ENCODE measurements at regions not wholly inside any gene's neighbourhood (a gene's known extent, or its start where the extent isn't known, plus 50 kb on each side); places are given as distances from the start of the nearest gene placed in this dataset.

- no peaks in the 10 kb centered on the region for H3K9me3 ChIP-seq
- no peaks in the 10 kb centered on the region for H3K27me3 ChIP-seq
- H3K27ac ChIP-seq = no peak overlapping the region
- DNase-seq = no peak
- H3K4me3 ChIP-seq = no peak overlapping the region
- intact Hi-C loops (cut with DNase I) = no loop called here
- H3K9ac ChIP-seq (ENCODE audit: low read depth in 2 of 2, low read length in 2 of 2) = no peak overlapping the region
- no peaks in the 10 kb centered on the region for H3K4me1 ChIP-seq
- TF ChIP-seq CTCF (IDR thresholded peaks at IDR 0.05) = no peak
- H3K36me3 ChIP-seq = no peaks in the 10 kb centered on the region
These were observed 356.3 kb downstream of the VRK1 start for GRCh38 chr14:97153527-97153926.

DNA sequence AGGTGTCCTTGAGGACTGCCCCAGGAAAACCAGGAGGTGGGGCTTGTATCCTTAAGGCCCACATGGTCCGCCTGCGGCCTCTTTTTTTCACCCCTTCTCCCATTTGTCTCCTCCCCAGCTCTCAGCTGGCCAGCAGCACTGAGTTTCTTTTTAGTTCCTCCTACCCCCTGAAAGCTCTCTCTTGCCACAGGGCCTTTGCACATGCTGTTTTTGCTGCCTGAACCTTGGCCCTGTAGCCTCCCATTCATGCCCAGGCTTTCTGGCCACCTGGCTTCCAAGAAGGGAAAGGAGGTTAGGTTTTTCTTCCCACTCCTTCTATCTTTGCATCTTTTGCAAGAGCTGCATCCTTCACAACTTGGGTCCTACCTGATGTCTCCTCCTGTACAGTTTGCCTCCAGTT is 358.1 kb downstream of the VRK1 start:
- Histone ChIP-seq H3K4me3 (no peak overlapping the region), H3K9me3 (no peaks in the 10 kb centered on the region), H3K27me3 (no peaks in the 10 kb centered on the region), H3K9ac (ENCODE audit: low read depth in 2 of 2, low read length in 2 of 2) (no peak overlapping the region), H3K4me1 (no peaks in the 10 kb centered on the region), H3K27ac (no peak overlapping the region), H3K36me3 (no peaks in the 10 kb centered on the region)
- DNase-seq = no peak
- intact Hi-C loops (cut with DNase I) = no loop called here
- TF ChIP-seq CTCF (IDR thresholded peaks at IDR 0.05) = no peak

DNA sequence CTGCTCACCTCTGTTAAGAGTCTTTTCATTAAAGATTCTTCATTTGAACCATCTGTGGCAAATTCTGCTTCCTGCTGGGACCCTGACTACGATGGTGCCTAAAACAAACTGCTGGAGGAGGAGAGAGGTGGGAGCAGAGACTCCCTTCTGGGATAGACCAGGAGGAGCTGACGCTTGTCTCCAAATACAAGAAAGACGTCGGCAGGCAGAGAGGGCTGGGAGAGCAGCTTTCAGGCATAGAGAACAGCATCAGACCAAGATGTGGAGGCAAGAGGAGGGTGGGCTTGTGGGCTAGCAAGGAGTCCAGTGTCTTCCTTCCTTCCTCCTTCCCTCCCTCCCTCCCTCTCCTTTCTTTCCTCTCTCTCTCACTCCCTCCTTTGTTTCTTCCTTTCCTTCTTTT is 358.6 kb downstream of the VRK1 start:
- intact Hi-C loops (cut with DNase I) = no loop called here
- H3K9me3 ChIP-seq = no peaks in the 10 kb centered on the region
- H3K27me3 ChIP-seq = no peaks in the 10 kb centered on the region
- no peaks in the 10 kb centered on the region for H3K4me1 ChIP-seq
- H3K4me3 ChIP-seq = no peak overlapping the region
- TF ChIP-seq CTCF (IDR thresholded peaks at IDR 0.05) = no peak
- no peak overlapping the region for H3K27ac ChIP-seq
- no peaks in the 10 kb centered on the region for H3K36me3 ChIP-seq
- no peak overlapping the region for H3K9ac ChIP-seq (ENCODE audit: low read depth in 2 of 2, low read length in 2 of 2)
- no peak for DNase-seq

DNA sequence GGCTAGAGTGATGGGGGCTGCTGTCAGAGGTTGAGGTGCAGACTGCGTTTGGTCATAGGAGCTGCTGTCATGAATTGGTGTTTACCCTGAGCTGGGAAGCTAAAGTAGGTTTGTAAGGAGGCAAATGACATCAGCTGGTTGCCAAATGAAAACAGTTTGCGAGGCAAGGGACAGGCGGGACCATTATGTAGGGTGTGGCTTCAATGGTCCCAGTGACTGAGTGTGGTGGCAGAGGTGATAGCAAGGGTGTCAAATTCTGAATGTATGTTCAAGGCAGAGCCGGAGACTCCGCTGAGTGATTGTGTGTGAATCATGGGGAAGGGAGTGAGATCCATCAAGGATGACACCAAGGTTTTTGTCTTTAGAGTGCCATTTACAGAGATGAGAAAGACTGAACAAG is 359.5 kb downstream of the VRK1 start:
- H3K4me3 ChIP-seq = no peak overlapping the region
- H3K4me1 ChIP-seq = no peaks in the 10 kb centered on the region
- DNase-seq = no peak
- H3K27ac ChIP-seq = no peak overlapping the region
- H3K9ac ChIP-seq (ENCODE audit: low read depth in 2 of 2, low read length in 2 of 2) = no peak overlapping the region
- no peaks in the 10 kb centered on the region for H3K9me3 ChIP-seq
- no peak for TF ChIP-seq CTCF (IDR thresholded peaks at IDR 0.05)
- no peaks in the 10 kb centered on the region for H3K36me3 ChIP-seq
- no peaks in the 10 kb centered on the region for H3K27me3 ChIP-seq
- intact Hi-C loops (cut with DNase I) = no loop called here

- H3K4me1 ChIP-seq = no peaks in the 10 kb centered on the region
- H3K27ac ChIP-seq = no peak overlapping the region
- intact Hi-C loops (cut with DNase I) = no loop called here
- no peak overlapping the region for H3K4me3 ChIP-seq
- DNase-seq = no peak
- H3K36me3 ChIP-seq = no peaks in the 10 kb centered on the region
- H3K9me3 ChIP-seq = no peaks in the 10 kb centered on the region
- no peak overlapping the region for H3K9ac ChIP-seq (ENCODE audit: low read depth in 2 of 2, low read length in 2 of 2)
- no peaks in the 10 kb centered on the region for H3K27me3 ChIP-seq
- TF ChIP-seq CTCF (IDR thresholded peaks at IDR 0.05) = no peak
These were observed 360.9 kb downstream of the VRK1 start for GRCh38 chr14:97158102-97158501.

GRCh38 chr14:97159124-97159523 is 361.9 kb downstream of the VRK1 start:
- intact Hi-C loops (cut with DNase I) = no loop called here
- no peak overlapping the region for H3K27ac ChIP-seq
- no peaks in the 10 kb centered on the region for H3K4me1 ChIP-seq
- no peaks in the 10 kb centered on the region for H3K36me3 ChIP-seq
- H3K4me3 ChIP-seq = no peak overlapping the region
- TF ChIP-seq CTCF (IDR thresholded peaks at IDR 0.05) = no peak
- DNase-seq = no peak
- no peaks in the 10 kb centered on the region for H3K9me3 ChIP-seq
- H3K27me3 ChIP-seq = no peaks in the 10 kb centered on the region
- H3K9ac ChIP-seq (ENCODE audit: low read depth in 2 of 2, low read length in 2 of 2) = no peak overlapping the region

All from colonic mucosa (tissue), 4 donors.